Smooth muscle cell (in vitro differentiated cells): ENCODE measurements at regions not wholly inside any gene's neighbourhood (a gene's known extent, or its start where the extent isn't known, plus 50 kb on each side); places are given as distances from the start of the nearest gene placed in this dataset.
"Not testable (repeated sequence)": the region's sequence is repeated elsewhere in the genome, so short reads cannot be mapped to it uniquely, and the experiment has no call there.

Experiments used
- DNase-seq: peaks from one replicate; lab custom pipeline; 2025; ENCODE audit not compliant: unreplicated experiment; lab: John Stamatoyannopoulos, UW
- H2AFZ ChIP-seq: fragments of 200-600 bp; sonication (generic); 2 replicates; pipeline ENCODE4 v1.6.0; 2016; ENCODE audit warnings: antibody characterized with exemption, low read depth, mild to moderate bottlenecking
- H3F3A ChIP-seq: fragments of 200-600 bp; sonication (generic); 2 replicates; pipeline ENCODE4 v1.6.0; 2017; ENCODE audit warnings: antibody characterized with exemption, low read depth
- H3K27ac ChIP-seq: fragments of 200-600 bp; sonication (generic); 2 replicates; pipeline ENCODE4 v1.5.1; 2016; ENCODE audit warnings: low read depth, mild to moderate bottlenecking
- H3K27me3 ChIP-seq: fragments of 200-600 bp; sonication (generic); 2 replicates; pipeline ENCODE4 v1.6.1; 2016; ENCODE audit warnings: low read depth, mild to moderate bottlenecking
- H3K36me3 ChIP-seq: fragments of 200-600 bp; sonication (generic); 2 replicates; pipeline ENCODE4 v1.5.1; 2016; ENCODE audit warnings: low read depth
- H3K4me1 ChIP-seq: fragments of 200-600 bp; sonication (generic); 2 replicates; pipeline ENCODE4 v1.5.1; 2016; ENCODE audit warnings: low read depth
- H3K4me2 ChIP-seq: fragments of 200-600 bp; sonication (generic); 2 replicates; pipeline ENCODE4 v1.6.0; 2016; ENCODE audit warnings: mild to moderate bottlenecking
- H3K4me3 ChIP-seq: fragments of 200-600 bp; sonication (generic); 2 replicates; pipeline ENCODE4 v1.5.1; 2016; ENCODE audit warnings: mild to moderate bottlenecking
- H3K79me2 ChIP-seq: fragments of 200-600 bp; sonication (generic); 2 replicates; pipeline ENCODE4 v1.6.0; 2016; ENCODE audit warnings: low read depth, mild to moderate bottlenecking
- H3K9ac ChIP-seq: fragments of 200-600 bp; sonication (generic); 2 replicates; pipeline ENCODE4 v1.6.0; 2016; ENCODE audit warnings: low read depth
- H3K9me3 ChIP-seq: fragments of 200-600 bp; sonication (generic); replicated peaks from 2 replicates; pipeline ENCODE4 v1.5.1; 2016; ENCODE audit warnings: low read depth
- H4K20me1 ChIP-seq: fragments of 200-600 bp; sonication (generic); 2 replicates; pipeline ENCODE4 v1.6.0; 2016; ENCODE audit warnings: low read depth
- CTCF ChIP-seq: fragments of 200-600 bp; sonication (generic); IDR thresholded peaks from 2 replicates; pipeline ENCODE4 v1.5.1; 2017; ENCODE audit warnings: borderline replicate concordance, mild to moderate bottlenecking, antibody characterized with exemption; ENCODE audit not compliant: insufficient read depth, poor library complexity, severe bottlenecking
- WGBS: methylation state at CpG from one replicate; pipeline ENCODE4 v1.1.7; 2016; ENCODE audit warnings: low lambda C conversion rate; 5-methylcytosine and 5-hydroxymethylcytosine counted together

GRCh38 chr12:46963977-46964971 lies 115.1 kb upstream of the PCED1B start:
- Histone ChIP-seq H3K4me3 (no peak overlapping the region), H3K9ac (no peak overlapping the region)

GRCh38 chr12:46965137-46965536 lies 114.3 kb upstream of the PCED1B start:
- DNase-seq, result no peak
- TF ChIP-seq CTCF, result no peak
- Histone ChIP-seq H4K20me1 (no peaks in the 10 kb centered on the region), H3K36me3 (no peaks in the 10 kb centered on the region), H3K79me2 (no peaks in the 10 kb centered on the region), H3K4me3 (no peak overlapping the region), H3K4me2 (peak overlapping the region; percentile 65), H3K27me3 (no peaks in the 10 kb centered on the region), H2AFZ (no peak overlapping the region), H3F3A (no peaks in the 10 kb centered on the region), H3K9ac (no peak overlapping the region), H3K4me1 (peaks cover 33% of the 10 kb centered on the region), H3K27ac (peak overlapping the region; percentile 57), H3K9me3 (no peaks in the 10 kb centered on the region)
- WGBS, result 80% methylated on average over 2 of the region's 2 CpGs

More at GRCh38 chr12:46963977-46964971, 115.1 kb upstream of the PCED1B start:
- no peaks in the 10 kb centered on the region for H3K36me3 ChIP-seq
- H3K9me3 ChIP-seq, result no peaks in the 10 kb centered on the region
- H3F3A ChIP-seq, result no peaks in the 10 kb centered on the region
- peak overlapping the region; percentile 65 for H3K4me2 ChIP-seq
- H3K27ac ChIP-seq, result peak overlapping the region; percentile 57
- H3K79me2 ChIP-seq, result no peaks in the 10 kb centered on the region
- H4K20me1 ChIP-seq, result no peaks in the 10 kb centered on the region
- H3K4me1 ChIP-seq, result peaks cover 33% of the 10 kb centered on the region
- H2AFZ ChIP-seq, result no peak overlapping the region
- no peak for DNase-seq
- H3K27me3 ChIP-seq, result no peaks in the 10 kb centered on the region
- TF ChIP-seq CTCF, result no peak
- WGBS, result 19% methylated on average over 14 of the region's 14 CpGs

- H3K4me3 ChIP-seq, result no peak overlapping the region
- no peaks in the 10 kb centered on the region for H3K27me3 ChIP-seq
- WGBS, result 84% methylated on average over 4 of the region's 4 CpGs
- H3K27ac ChIP-seq, result peak overlapping the region; percentile 57
- H2AFZ ChIP-seq, result no peak overlapping the region
- no peaks in the 10 kb centered on the region for H4K20me1 ChIP-seq
- H3K36me3 ChIP-seq, result no peaks in the 10 kb centered on the region
- H3F3A ChIP-seq, result no peaks in the 10 kb centered on the region
- H3K9ac ChIP-seq, result no peak overlapping the region
- H3K4me1 ChIP-seq, result peaks cover 33% of the 10 kb centered on the region
- no peak for DNase-seq
- no peak for TF ChIP-seq CTCF
- H3K79me2 ChIP-seq, result no peaks in the 10 kb centered on the region
- no peaks in the 10 kb centered on the region for H3K9me3 ChIP-seq
- no peak overlapping the region for H3K4me2 ChIP-seq
Observed at GRCh38 chr12:46965880-46966279, 113.5 kb upstream of the PCED1B start.

GRCh38 chr12:46970636-46971035 lies 108.8 kb upstream of the PCED1B start:
- H3K9ac ChIP-seq, result no peak overlapping the region
- DNase-seq, result no peak
- H3F3A ChIP-seq, result no peaks in the 10 kb centered on the region
- 77% methylated on average over 5 of the region's 5 CpGs for WGBS
- H3K79me2 ChIP-seq, result no peaks in the 10 kb centered on the region
- no peaks in the 10 kb centered on the region for H3K27me3 ChIP-seq
- no peaks in the 10 kb centered on the region for H3K36me3 ChIP-seq
- H3K4me3 ChIP-seq, result no peak overlapping the region
- peaks cover 8% of the 10 kb centered on the region for H3K4me1 ChIP-seq
- H3K9me3 ChIP-seq, result no peaks in the 10 kb centered on the region
- no peaks in the 10 kb centered on the region for H4K20me1 ChIP-seq
- H3K27ac ChIP-seq, result no peak overlapping the region
- peak overlapping the region; percentile 14 for H3K4me2 ChIP-seq
- TF ChIP-seq CTCF, result no peak
- peak overlapping the region; percentile 23 for H2AFZ ChIP-seq

- H3K9me3 ChIP-seq, H3F3A ChIP-seq, H3K27me3 ChIP-seq, H3K79me2 ChIP-seq, H3K9ac ChIP-seq, H2AFZ ChIP-seq, H3K4me2 ChIP-seq, H4K20me1 ChIP-seq, DNase-seq, H3K4me1 ChIP-seq, H3K27ac ChIP-seq, H3K4me3 ChIP-seq, H3K36me3 ChIP-seq: not testable (repeated sequence)
- 99% methylated on average over 3 of the region's 3 CpGs for WGBS
Observed at GRCh38 chr12:46973937-46974336, 105.5 kb upstream of the PCED1B start.
